ENCODE measurements at regions not wholly inside any gene's neighbourhood (a gene's known extent, or its start where the extent isn't known, plus 50 kb on each side); places are given as distances from the start of the nearest gene placed in this dataset.

GRCh38 chr3:181274025-181274424, 284.5 kb upstream of the DNAJC19 start:
- no peak for TF ChIP-seq FOXP2 (optimal IDR thresholded peaks at IDR 0.05; ENCODE audit: borderline replicate concordance, extremely low read depth, extremely low read length, insufficient read depth)
- TF ChIP-seq SIN3A (IDR thresholded peaks at IDR 0.05; ENCODE audit: borderline replicate concordance, insufficient read depth, low read length) = no peak
- TF ChIP-seq TAF1 (IDR thresholded peaks at IDR 0.05; ENCODE audit: borderline replicate concordance, insufficient read depth, low read length) = no peak

- TF ChIP-seq TAF1 (IDR thresholded peaks at IDR 0.05; ENCODE audit: borderline replicate concordance, insufficient read depth, low read length) = no peak
- no peak for TF ChIP-seq FOXP2 (optimal IDR thresholded peaks at IDR 0.05; ENCODE audit: borderline replicate concordance, extremely low read depth, extremely low read length, insufficient read depth)
- TF ChIP-seq REST (IDR thresholded peaks at IDR 0.05; ENCODE audit: insufficient read depth in 1 of 2, low read depth in 2 of 2, low read length in 2 of 2) = no peak
- no peak for TF ChIP-seq POLR2AphosphoS5 (IDR thresholded peaks at IDR 0.05; ENCODE audit: low read depth, low read length)
- no peak for TF ChIP-seq SIN3A (IDR thresholded peaks at IDR 0.05; ENCODE audit: borderline replicate concordance, insufficient read depth, low read length)
Measured at GRCh38 chr3:181267312-181267711, 277.8 kb upstream of the DNAJC19 start.

GRCh38 chr3:181265750-181266333, 276.3 kb upstream of the DNAJC19 start:
- no peak for TF ChIP-seq FOXP2 (optimal IDR thresholded peaks at IDR 0.05; ENCODE audit: borderline replicate concordance, extremely low read depth, extremely low read length, insufficient read depth)
- no peak for TF ChIP-seq SIN3A (IDR thresholded peaks at IDR 0.05; ENCODE audit: borderline replicate concordance, insufficient read depth, low read length)
- TF ChIP-seq TAF1 (IDR thresholded peaks at IDR 0.05; ENCODE audit: borderline replicate concordance, insufficient read depth, low read length) = no peak
- no peak for TF ChIP-seq REST (IDR thresholded peaks at IDR 0.05; ENCODE audit: insufficient read depth in 1 of 2, low read depth in 2 of 2, low read length in 2 of 2)
- TF ChIP-seq POLR2AphosphoS5 (IDR thresholded peaks at IDR 0.05; ENCODE audit: low read depth, low read length) = no peak

GRCh38 chr3:181264486-181264885, 274.9 kb upstream of the DNAJC19 start:
- TF ChIP-seq REST (IDR thresholded peaks at IDR 0.05; ENCODE audit: insufficient read depth in 1 of 2, low read depth in 2 of 2, low read length in 2 of 2) (no peak), POLR2AphosphoS5 (IDR thresholded peaks at IDR 0.05; ENCODE audit: low read depth, low read length) (no peak)

GRCh38 chr3:181253796-181254195, 264.3 kb upstream of the DNAJC19 start:
- TF ChIP-seq FOXP2 (optimal IDR thresholded peaks at IDR 0.05; ENCODE audit: borderline replicate concordance, extremely low read depth, extremely low read length, insufficient read depth) (no peak), TAF1 (IDR thresholded peaks at IDR 0.05; ENCODE audit: borderline replicate concordance, insufficient read depth, low read length) (no peak), POLR2AphosphoS5 (IDR thresholded peaks at IDR 0.05; ENCODE audit: low read depth, low read length) (no peak), REST (IDR thresholded peaks at IDR 0.05; ENCODE audit: insufficient read depth in 1 of 2, low read depth in 2 of 2, low read length in 2 of 2) (no peak), SIN3A (IDR thresholded peaks at IDR 0.05; ENCODE audit: borderline replicate concordance, insufficient read depth, low read length) (no peak)

Measured in PFSK-1 (cell line).